ENCODE measurements at regions not wholly inside any gene's neighbourhood (a gene's known extent, or its start where the extent isn't known, plus 50 kb on each side); places are given as distances from the start of the nearest gene placed in this dataset.

- no peak overlapping the region for H3K4me3 ChIP-seq (ENCODE audit: low read length)
- H3K4me1 ChIP-seq (ENCODE audit: control insufficient read depth, insufficient read depth, low read length) = no peaks in the 10 kb centered on the region
- no peaks in the 10 kb centered on the region for H3K27me3 ChIP-seq (ENCODE audit: control insufficient read depth, insufficient read depth, low read length)
- no peak overlapping the region for H3K4me2 ChIP-seq (ENCODE audit: low read length)
- H3K36me3 ChIP-seq (ENCODE audit: insufficient read depth, low read length) = no peaks in the 10 kb centered on the region
- H3K9me3 ChIP-seq (replicated peaks; ENCODE audit: low read length) = no peaks in the 10 kb centered on the region
- no peak overlapping the region for H3K9ac ChIP-seq (ENCODE audit: low read depth, low read length)
These were observed 92.5 kb upstream of the KL start for GRCh38 chr13:32923725-32924124.

GRCh38 chr13:32924886-32925285 lies 91.3 kb upstream of the KL start:
- Histone ChIP-seq H3K4me2 (ENCODE audit: low read length) (no peak overlapping the region), H3K27me3 (ENCODE audit: control insufficient read depth, insufficient read depth, low read length) (no peaks in the 10 kb centered on the region), H3K9me3 (replicated peaks; ENCODE audit: low read length) (no peaks in the 10 kb centered on the region), H3K36me3 (ENCODE audit: insufficient read depth, low read length) (no peaks in the 10 kb centered on the region), H3K9ac (ENCODE audit: low read depth, low read length) (no peak overlapping the region), H3K4me3 (ENCODE audit: low read length) (no peak overlapping the region), H3K4me1 (ENCODE audit: control insufficient read depth, insufficient read depth, low read length) (no peaks in the 10 kb centered on the region)

GRCh38 chr13:32925506-32925905 lies 90.7 kb upstream of the KL start:
- H3K4me3 ChIP-seq (ENCODE audit: low read length) = no peak overlapping the region
- H3K4me2 ChIP-seq (ENCODE audit: low read length) = no peak overlapping the region
- no peaks in the 10 kb centered on the region for H3K36me3 ChIP-seq (ENCODE audit: insufficient read depth, low read length)
- no peaks in the 10 kb centered on the region for H3K9me3 ChIP-seq (replicated peaks; ENCODE audit: low read length)
- no peaks in the 10 kb centered on the region for H3K27me3 ChIP-seq (ENCODE audit: control insufficient read depth, insufficient read depth, low read length)
- H3K9ac ChIP-seq (ENCODE audit: low read depth, low read length) = no peak overlapping the region
- H3K4me1 ChIP-seq (ENCODE audit: control insufficient read depth, insufficient read depth, low read length) = no peaks in the 10 kb centered on the region

GRCh38 chr13:32932376-32932775 lies 83.8 kb upstream of the KL start:
- Histone ChIP-seq H3K4me3 (ENCODE audit: low read length) (no peak overlapping the region), H3K4me2 (ENCODE audit: low read length) (no peak overlapping the region), H3K9ac (ENCODE audit: low read depth, low read length) (no peak overlapping the region), H3K36me3 (ENCODE audit: insufficient read depth, low read length) (no peaks in the 10 kb centered on the region), H3K27me3 (ENCODE audit: control insufficient read depth, insufficient read depth, low read length) (peaks cover 22% of the 10 kb centered on the region), H3K4me1 (ENCODE audit: control insufficient read depth, insufficient read depth, low read length) (no peaks in the 10 kb centered on the region), H3K9me3 (replicated peaks; ENCODE audit: low read length) (no peaks in the 10 kb centered on the region)

- no peak overlapping the region for H3K4me3 ChIP-seq (ENCODE audit: low read length)
- H3K27me3 ChIP-seq (ENCODE audit: control insufficient read depth, insufficient read depth, low read length) = peaks cover 30% of the 10 kb centered on the region
- no peaks in the 10 kb centered on the region for H3K9me3 ChIP-seq (replicated peaks; ENCODE audit: low read length)
- no peak overlapping the region for H3K4me2 ChIP-seq (ENCODE audit: low read length)
- peaks cover 5% of the 10 kb centered on the region for H3K4me1 ChIP-seq (ENCODE audit: control insufficient read depth, insufficient read depth, low read length)
- no peak overlapping the region for H3K9ac ChIP-seq (ENCODE audit: low read depth, low read length)
- H3K36me3 ChIP-seq (ENCODE audit: insufficient read depth, low read length) = no peaks in the 10 kb centered on the region
These were observed 79.5 kb upstream of the KL start for GRCh38 chr13:32936716-32937115.

GRCh38 chr13:32938314-32938713 lies 77.9 kb upstream of the KL start:
- Histone ChIP-seq H3K4me2 (ENCODE audit: low read length) (no peak overlapping the region), H3K9me3 (replicated peaks; ENCODE audit: low read length) (no peaks in the 10 kb centered on the region), H3K27me3 (ENCODE audit: control insufficient read depth, insufficient read depth, low read length) (peaks cover 24% of the 10 kb centered on the region), H3K4me3 (ENCODE audit: low read length) (no peak overlapping the region), H3K4me1 (ENCODE audit: control insufficient read depth, insufficient read depth, low read length) (peaks cover 5% of the 10 kb centered on the region), H3K9ac (ENCODE audit: low read depth, low read length) (no peak overlapping the region), H3K36me3 (ENCODE audit: insufficient read depth, low read length) (no peaks in the 10 kb centered on the region)

GRCh38 chr13:32938907-32939306 lies 77.3 kb upstream of the KL start:
- Histone ChIP-seq H3K9me3 (replicated peaks; ENCODE audit: low read length) (no peaks in the 10 kb centered on the region), H3K4me2 (ENCODE audit: low read length) (no peak overlapping the region), H3K9ac (ENCODE audit: low read depth, low read length) (no peak overlapping the region), H3K36me3 (ENCODE audit: insufficient read depth, low read length) (no peaks in the 10 kb centered on the region), H3K27me3 (ENCODE audit: control insufficient read depth, insufficient read depth, low read length) (peaks cover 18% of the 10 kb centered on the region), H3K4me1 (ENCODE audit: control insufficient read depth, insufficient read depth, low read length) (peaks cover 5% of the 10 kb centered on the region), H3K4me3 (ENCODE audit: low read length) (no peak overlapping the region)

- no peaks in the 10 kb centered on the region for H3K36me3 ChIP-seq (ENCODE audit: insufficient read depth, low read length)
- H3K27me3 ChIP-seq (ENCODE audit: control insufficient read depth, insufficient read depth, low read length) = peaks cover 13% of the 10 kb centered on the region
- H3K9me3 ChIP-seq (replicated peaks; ENCODE audit: low read length) = no peaks in the 10 kb centered on the region
- H3K9ac ChIP-seq (ENCODE audit: low read depth, low read length) = no peak overlapping the region
- H3K4me2 ChIP-seq (ENCODE audit: low read length) = no peak overlapping the region
- no peak overlapping the region for H3K4me3 ChIP-seq (ENCODE audit: low read length)
- H3K4me1 ChIP-seq (ENCODE audit: control insufficient read depth, insufficient read depth, low read length) = peaks cover 5% of the 10 kb centered on the region
These were observed 75.6 kb upstream of the KL start for GRCh38 chr13:32940601-32941000.

- H3K4me2 ChIP-seq (ENCODE audit: low read length) = no peak overlapping the region
- peaks cover 13% of the 10 kb centered on the region for H3K27me3 ChIP-seq (ENCODE audit: control insufficient read depth, insufficient read depth, low read length)
- H3K9ac ChIP-seq (ENCODE audit: low read depth, low read length) = no peak overlapping the region
- H3K9me3 ChIP-seq (replicated peaks; ENCODE audit: low read length) = no peaks in the 10 kb centered on the region
- H3K4me3 ChIP-seq (ENCODE audit: low read length) = no peak overlapping the region
- H3K36me3 ChIP-seq (ENCODE audit: insufficient read depth, low read length) = no peaks in the 10 kb centered on the region
- peaks cover 5% of the 10 kb centered on the region for H3K4me1 ChIP-seq (ENCODE audit: control insufficient read depth, insufficient read depth, low read length)
These were observed 74.9 kb upstream of the KL start for GRCh38 chr13:32941368-32941767.

GRCh38 chr13:32946558-32946957 lies 69.7 kb upstream of the KL start:
- H3K9ac ChIP-seq (ENCODE audit: low read depth, low read length) = no peak overlapping the region
- no peak overlapping the region for H3K4me2 ChIP-seq (ENCODE audit: low read length)
- no peaks in the 10 kb centered on the region for H3K36me3 ChIP-seq (ENCODE audit: insufficient read depth, low read length)
- H3K4me3 ChIP-seq (ENCODE audit: low read length) = no peak overlapping the region
- peaks cover 39% of the 10 kb centered on the region for H3K27me3 ChIP-seq (ENCODE audit: control insufficient read depth, insufficient read depth, low read length)
- H3K4me1 ChIP-seq (ENCODE audit: control insufficient read depth, insufficient read depth, low read length) = no peaks in the 10 kb centered on the region
- H3K9me3 ChIP-seq (replicated peaks; ENCODE audit: low read length) = no peaks in the 10 kb centered on the region

GRCh38 chr13:32947411-32948276 lies 68.6 kb upstream of the KL start:
- Histone ChIP-seq H3K9me3 (replicated peaks; ENCODE audit: low read length) (no peaks in the 10 kb centered on the region), H3K27me3 (ENCODE audit: control insufficient read depth, insufficient read depth, low read length) (peaks cover 36% of the 10 kb centered on the region), H3K4me2 (ENCODE audit: low read length) (no peak overlapping the region), H3K9ac (ENCODE audit: low read depth, low read length) (no peak overlapping the region), H3K36me3 (ENCODE audit: insufficient read depth, low read length) (no peaks in the 10 kb centered on the region), H3K4me1 (ENCODE audit: control insufficient read depth, insufficient read depth, low read length) (no peaks in the 10 kb centered on the region), H3K4me3 (ENCODE audit: low read length) (no peak overlapping the region)

GRCh38 chr13:32949820-32950219 lies 66.4 kb upstream of the KL start:
- H3K27me3 ChIP-seq (ENCODE audit: control insufficient read depth, insufficient read depth, low read length) = peaks cover 44% of the 10 kb centered on the region
- no peaks in the 10 kb centered on the region for H3K4me1 ChIP-seq (ENCODE audit: control insufficient read depth, insufficient read depth, low read length)
- H3K9me3 ChIP-seq (replicated peaks; ENCODE audit: low read length) = no peaks in the 10 kb centered on the region
- no peak overlapping the region for H3K9ac ChIP-seq (ENCODE audit: low read depth, low read length)
- no peak overlapping the region for H3K4me3 ChIP-seq (ENCODE audit: low read length)
- no peak overlapping the region for H3K4me2 ChIP-seq (ENCODE audit: low read length)
- H3K36me3 ChIP-seq (ENCODE audit: insufficient read depth, low read length) = no peaks in the 10 kb centered on the region
